GM03348 (cell line): ENCODE measurements at regions not wholly inside any gene's neighbourhood (a gene's known extent, or its start where the extent isn't known, plus 50 kb on each side); places are given as distances from the start of the nearest gene placed in this dataset.
A peak's percentile ranks its signal among the peaks of the same experiment; 100 is the strongest.
"Not testable (repeated sequence)": the region's sequence is repeated elsewhere in the genome, so short reads cannot be mapped to it uniquely, and the experiment has no call there.

Experiments
- DNase-seq: peaks from one replicate; pipeline ENCODE4 v3.0.0; 2012; ENCODE audit warnings: low spot score

DNA sequence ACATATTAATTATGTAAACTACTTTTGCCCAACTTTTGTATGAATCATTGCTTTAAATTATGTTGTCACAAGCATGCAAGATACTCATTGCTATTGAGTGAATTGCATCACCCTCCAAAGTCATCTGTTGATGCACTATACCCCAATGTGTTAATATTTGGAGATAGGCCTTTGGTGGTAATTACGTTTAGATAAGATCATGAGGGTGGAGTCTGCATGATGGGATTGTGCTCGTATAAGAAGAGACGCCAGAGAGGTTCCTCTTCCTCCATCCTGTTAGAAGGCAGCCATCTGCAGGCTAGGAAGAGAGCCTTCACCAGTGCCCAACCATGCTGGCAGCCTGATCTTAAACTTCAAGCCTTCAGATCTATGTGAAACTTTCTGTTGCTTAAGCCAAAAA is 95.3 kb upstream of the MAGI2 start:
- no peak for DNase-seq

DNA sequence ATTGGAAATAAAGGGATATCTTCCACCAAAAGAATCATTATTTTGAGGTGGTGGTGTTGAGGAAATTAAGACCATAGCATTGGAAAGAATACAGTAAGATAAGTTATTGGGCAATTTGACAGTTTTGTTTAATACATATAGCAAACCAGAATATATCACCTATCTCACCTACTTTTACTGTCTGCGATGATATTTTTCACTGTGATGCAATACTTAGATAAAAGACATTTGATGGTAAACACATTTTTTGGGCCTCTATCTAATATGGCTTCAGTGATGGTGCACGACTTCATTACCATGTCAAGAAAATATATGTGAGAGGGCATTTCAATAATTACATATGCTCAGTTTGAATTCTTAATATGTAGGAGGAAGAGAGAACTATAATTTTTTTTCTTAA is 93.7 kb upstream of the MAGI2 start:
- no peak for DNase-seq

DNA sequence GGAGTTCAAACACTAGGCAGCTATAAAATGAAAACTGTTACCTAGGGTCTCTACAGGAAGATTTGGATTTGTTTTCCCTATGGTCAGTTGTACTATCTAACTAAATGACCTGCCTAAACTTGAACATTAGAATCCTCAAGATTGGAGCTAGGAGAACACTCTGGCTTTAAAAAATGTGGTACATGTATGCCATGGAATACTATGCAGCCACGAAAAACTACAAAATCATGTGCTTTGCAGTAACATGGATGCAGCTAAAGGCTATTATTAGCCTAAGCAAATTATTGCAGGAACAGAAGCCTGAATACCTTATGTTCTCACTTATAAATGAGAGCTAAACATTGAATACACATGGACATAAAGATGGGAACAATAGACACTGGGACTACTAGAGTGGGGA is 87.1 kb upstream of the MAGI2 start:
- no peak for DNase-seq

DNA sequence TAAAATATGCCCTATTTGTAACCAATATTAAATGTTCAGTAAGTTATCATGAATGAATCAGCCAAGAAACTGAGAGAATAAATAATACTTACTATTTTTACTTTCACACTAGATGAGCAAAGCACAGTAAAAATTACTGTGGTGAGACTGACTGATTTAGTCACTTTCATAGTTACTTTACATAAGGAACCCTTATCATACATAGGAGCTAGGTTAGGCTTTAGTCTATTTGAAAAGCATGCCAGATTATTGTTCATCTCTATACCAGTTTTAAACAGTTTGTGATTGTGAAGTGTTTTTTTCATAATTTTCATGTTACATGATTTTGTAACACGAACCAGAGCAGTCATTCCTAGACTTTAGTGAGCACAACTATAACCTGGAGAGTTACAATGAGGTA is 80.7 kb upstream of the MAGI2 start:
- no peak for DNase-seq

DNA sequence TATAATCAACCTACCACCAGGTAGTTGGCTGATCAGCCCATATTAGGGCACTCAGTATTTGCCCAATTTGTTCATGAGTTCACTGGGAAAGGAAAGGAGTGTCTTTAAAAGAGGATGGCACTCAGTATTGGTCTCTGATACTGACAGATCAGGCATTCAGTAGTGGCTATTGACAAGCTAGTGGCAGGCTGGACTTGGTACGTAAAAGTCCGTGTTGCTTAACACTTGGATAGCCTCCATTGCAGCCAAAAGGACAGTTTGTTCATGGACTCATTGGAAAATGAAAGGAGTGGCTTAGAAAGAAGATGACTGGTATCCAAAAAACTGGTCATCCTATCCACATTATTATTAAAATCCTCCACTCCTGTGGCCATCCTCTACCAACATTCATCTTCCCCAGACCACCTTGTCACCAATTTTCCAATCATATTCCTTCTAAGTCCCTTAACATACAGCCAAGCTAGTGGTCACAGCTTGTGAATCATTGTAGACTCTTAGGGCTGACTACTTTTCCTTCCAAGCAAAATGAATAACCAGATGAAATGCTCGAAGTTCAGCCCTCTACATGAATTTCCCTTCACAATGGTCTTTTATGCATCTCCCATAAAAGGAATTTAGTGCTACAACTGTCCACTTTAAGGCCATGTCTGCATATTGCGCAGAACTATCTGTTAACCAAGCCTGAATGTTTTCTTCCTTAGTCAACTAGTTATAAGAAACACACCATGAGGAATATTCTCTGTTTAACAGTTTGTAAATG is 78.6 kb upstream of the MAGI2 start:
- no peak for DNase-seq

DNA sequence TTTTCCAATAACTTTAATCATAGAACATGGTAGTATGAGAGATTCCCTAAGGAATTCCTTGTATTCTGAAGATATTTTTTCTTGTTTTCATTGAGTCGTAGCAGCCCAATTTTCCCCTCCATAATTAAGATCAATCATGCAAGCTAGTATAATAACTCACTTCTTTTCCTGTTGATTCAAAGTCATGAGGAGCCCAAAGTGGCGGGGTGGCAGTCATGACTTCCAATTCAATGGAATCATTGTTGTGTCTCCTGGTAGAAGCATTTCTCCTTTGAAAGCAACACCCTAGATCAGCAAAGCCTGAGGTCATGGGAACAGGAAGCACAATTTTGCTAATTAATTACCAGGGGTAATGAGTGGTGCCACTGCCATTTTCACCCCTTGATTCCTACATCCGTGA is 77.6 kb upstream of the MAGI2 start:
- DNase-seq, result no peak

DNA sequence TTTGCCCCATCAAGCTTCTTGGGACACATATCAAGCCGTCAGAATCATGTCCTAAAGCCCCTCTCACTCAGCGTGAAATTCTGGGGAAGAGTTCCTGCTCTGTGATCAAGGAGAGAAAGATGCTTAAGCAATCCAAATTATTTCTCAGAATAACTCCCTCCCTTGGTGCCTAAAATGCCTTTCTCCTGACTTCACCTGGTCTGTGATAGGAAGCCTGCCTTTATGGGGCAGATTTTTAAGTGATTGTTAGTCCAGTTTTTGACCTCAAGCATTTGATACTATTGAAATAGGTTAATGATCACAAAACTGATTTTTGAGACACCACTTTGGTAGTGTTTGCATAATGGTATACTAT is 76.4 kb upstream of the MAGI2 start:
- DNase-seq, result peak; percentile 18

DNA sequence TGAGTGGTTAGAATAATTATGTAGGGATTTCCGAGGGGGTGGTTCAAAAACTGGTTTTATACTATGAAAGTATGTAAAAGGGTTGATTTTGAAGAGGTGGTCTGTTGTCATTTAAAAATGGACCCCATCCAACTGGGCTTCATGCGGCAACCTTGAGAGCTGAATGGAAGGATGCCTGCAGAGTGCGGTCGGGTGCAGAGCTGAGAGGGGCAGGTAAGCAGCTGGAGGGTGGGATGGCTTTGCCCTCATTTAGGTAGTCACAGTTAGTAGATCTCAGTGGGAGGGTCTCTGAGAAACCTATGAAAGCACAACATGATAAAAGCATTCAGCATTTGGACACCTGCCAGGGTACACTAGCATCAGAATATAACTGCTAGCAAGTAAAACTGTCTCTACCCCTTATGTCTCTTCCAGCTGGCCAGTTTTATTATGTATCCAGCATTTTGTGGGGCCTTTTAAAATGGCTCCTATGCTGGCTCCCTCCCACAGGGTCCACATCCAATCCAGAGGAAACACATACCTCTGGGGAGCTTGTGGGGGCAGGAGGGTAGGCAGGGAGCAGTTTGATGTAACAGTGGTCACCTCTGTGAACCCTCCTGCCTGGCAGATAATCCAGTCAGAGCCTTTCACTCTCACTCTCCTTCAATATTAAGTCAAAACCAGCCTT is 75.9 kb upstream of the MAGI2 start:
- no peak for DNase-seq

DNA sequence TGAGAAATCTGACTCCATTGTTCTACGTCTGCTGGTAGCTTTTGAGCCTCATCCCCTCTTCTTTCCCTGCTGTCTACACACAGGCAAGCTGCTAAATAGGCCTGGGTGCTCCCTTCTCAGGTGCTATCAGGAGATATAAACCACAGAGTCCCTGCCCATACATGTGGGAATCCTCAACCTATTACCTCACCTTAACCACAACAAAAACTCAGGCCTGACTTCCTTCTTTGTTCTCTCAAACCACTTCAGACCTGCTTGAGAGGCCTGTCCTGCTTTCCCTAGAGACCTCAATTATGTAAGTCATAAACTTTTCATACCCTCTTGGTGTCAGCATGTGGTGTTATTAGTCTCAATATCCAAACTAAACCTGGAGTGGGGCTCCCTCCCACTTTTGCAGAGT is 75.0 kb upstream of the MAGI2 start:
- DNase-seq, result no peak

DNA sequence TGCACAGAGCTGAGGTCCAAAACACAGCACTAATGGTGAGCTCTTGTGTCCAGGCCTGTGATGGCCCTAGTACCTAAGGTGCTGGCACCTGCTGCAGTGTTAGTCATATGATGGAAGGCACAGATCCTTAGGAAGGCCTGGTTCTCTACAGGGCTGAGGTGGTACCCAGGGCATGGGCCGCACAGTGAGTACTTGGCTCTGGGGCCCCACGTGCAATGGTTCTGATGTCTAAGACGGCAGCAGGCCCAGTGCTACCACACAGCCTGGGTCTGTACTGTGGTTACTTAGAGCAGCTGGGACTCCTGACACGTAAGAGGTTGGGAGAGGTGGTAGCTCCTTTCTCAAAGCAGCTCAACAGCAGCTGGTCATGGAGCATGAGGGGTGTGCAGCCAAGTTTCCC is 70.6 kb upstream of the MAGI2 start:
- DNase-seq, result no peak

DNA sequence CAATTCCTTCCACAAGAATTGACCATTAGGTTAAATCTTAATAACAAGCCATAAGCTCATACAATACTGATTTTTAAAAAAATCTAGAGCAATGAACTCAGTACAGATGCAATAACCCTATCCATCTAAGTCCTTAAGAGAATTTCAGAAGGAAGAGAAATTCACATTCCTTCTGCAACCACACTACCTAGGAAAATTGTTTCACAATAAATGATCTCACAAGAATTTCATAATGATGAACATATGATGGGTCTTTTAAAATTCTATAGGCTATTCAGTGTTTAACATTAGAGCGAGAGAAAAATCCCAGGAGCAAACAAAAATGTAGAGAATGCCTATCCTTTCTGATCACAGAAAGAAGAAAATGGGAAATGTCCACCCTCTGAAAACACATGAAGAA is 70.0 kb upstream of the MAGI2 start:
- DNase-seq, result peak; percentile 35

DNA sequence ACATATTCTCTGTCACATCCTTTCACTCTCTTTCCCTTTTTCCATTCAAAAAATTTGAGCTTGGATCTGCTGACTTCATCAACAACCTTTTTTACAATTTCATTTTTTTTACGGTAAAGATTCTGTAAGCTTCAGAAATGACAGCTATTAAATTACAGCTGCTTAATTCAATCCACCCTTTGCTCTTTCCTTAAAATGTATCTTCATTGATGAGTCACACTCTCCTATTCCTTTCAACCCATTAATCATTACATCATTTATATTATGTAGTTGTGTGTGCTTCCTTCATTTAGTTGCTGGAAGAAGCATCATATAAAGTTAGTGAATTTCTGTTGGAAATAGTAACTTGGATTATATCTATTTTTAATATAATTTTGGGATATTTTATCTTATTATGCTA is 67.1 kb upstream of the MAGI2 start:
- no peak for DNase-seq

DNA sequence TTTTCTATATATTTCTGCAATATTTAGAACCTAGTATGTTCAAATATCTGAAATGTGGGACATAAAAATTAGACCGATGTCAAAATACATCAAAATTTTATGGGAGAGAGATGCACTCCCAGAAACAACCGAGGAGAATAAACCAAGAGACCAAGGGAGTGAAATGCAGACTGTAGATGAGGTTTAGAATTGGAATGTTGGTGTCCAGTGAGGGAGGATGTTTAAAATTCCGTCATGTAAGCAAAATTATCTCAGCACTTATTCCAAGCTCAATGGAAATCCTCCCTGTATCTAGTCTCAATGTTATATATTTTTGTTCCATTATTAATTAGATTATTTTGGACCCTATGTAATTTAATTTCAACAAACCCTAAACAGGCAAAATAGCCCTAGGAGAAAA is 61.9 kb upstream of the MAGI2 start:
- DNase-seq, result no peak

DNA sequence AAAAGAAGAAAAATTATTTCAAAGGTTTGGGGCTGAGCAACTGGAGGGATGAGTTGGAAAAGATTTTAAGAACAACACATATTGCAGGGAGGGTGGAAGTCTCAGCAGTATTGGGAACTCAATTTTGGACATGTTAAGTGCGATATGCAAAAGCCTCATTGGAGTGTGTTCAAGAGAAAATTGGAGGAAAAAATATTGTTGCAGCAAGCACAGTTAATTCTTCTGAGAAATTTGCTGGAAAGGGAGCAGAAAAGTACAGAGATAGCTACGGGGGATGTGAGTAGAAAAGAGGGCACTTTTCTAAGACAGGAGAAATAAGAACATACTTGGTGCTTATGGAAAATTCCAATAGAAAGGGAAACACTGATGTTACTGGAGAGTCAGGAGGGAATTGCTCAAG is 59.8 kb upstream of the MAGI2 start:
- DNase-seq, result no peak

DNA sequence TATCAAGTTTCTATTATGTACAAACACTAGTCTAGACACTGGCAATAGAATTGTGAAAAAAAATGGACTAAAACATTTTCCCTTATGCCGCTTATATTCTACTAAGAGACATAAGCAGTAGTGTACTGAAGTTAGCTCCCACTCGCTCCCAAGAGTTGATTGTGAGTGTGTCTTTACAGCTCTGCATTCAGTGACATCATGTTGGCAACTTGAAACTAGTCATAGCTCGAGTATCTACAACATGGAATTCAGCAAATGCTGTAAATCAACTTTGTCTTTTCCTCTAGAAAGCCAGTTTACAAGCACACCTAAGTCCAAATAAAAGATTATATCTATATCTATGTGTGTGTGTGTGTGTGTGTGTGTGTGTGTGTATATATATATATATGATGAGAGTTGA is 58.8 kb upstream of the MAGI2 start:
- DNase-seq, result no peak

DNA sequence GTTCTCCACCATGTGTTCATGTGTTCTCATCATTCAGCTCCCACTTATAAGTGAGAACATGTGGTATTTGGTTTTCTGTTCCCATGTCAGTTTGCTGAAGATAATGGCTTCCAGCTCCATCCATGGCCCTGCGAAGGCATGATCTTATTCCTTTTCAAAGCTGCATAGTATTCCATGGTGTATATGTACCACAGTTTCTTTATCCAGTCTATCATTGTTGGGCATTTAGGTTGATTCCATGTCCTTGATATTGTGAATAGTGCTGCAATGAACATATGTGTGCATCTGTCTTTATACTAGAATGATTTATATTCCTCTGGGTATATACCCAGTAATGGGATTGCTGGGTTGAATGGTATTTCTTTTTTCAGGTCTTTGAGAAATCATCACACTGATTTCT is 57.6 kb upstream of the MAGI2 start:
- not testable (repeated sequence) for DNase-seq

DNA sequence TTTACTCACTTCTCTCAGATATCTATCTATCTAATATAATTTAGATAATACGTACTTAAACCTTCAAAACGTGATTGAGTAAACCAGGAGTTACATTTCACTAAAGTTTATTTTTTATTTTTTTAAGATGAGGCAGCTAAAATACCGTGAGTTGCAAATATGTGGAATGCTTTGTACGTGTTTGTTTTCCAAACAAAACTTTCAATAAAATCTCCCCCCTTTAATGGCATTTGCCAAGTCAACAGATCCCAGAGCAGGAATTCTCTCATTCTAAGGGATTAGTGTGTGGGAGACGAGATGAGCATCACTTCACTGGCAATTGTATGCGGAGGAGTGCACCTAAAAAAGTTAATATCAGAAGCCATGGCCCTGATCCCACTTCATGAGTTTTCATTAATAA is 53.7 kb upstream of the MAGI2 start:
- no peak for DNase-seq

DNA sequence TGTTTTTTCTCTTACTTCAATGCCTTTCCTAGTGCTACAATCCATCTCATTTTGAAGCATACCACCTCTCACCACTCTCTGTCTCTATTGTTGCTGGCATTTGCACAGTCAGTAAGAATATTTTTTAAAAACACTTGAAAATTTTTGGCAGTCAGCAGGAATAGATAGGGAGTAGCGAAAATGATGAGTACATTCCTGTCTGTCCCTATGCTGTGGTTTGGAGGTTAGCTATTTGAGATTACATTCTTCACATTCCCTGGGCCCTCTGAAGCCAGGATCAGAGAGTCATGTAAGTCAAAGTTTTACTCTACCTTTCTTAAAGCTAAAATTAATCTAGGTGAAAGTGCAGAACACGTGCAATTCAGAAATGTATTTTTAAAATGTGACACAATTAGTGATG is 53.0 kb upstream of the MAGI2 start:
- peak; percentile 73 for DNase-seq

DNA sequence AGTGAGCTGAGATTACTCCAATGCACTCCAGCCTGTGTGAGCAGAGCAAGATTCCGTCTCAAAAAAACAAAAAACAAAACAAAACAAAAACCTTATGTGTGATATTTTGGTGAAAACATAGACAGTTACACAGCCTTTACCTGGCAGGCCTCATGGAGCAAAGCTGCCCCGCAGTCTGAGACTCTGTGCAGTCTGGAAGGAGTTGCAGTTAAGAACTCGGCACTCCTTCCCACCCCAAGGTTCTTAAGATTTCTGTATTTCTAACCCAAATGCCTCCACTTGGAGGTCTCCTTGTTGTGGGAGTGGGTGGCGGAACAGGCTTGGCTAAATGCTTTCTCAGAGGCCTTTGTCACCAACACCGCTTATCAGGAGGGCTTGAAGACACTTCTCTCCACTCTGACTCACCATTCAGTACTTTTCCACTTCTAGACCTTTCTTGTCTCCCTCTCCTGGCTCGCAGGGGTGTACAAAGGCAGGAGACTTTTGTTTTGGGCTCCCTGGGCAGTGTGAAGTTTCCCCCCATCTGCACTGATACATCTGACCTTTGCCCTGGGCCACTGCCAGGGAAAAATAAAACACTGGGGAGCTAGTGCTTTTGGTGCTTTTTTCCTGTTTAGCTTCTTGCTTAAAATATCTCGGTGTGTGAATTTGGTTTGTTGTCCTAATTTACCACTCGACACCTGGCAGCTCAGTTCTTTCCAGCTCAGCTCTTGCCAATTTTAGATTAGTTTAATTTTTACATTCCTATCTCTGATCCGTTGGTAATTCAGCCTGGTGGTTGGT is 51.3 kb upstream of the MAGI2 start:
- DNase-seq, result no peak
